ENCODE measurements at regions not wholly inside any gene's neighbourhood (a gene's known extent, or its start where the extent isn't known, plus 50 kb on each side); places are given as distances from the start of the nearest gene placed in this dataset.
"Not testable (repeated sequence)": the region's sequence is repeated elsewhere in the genome, so short reads cannot be mapped to it uniquely, and the experiment has no call there.

DNA sequence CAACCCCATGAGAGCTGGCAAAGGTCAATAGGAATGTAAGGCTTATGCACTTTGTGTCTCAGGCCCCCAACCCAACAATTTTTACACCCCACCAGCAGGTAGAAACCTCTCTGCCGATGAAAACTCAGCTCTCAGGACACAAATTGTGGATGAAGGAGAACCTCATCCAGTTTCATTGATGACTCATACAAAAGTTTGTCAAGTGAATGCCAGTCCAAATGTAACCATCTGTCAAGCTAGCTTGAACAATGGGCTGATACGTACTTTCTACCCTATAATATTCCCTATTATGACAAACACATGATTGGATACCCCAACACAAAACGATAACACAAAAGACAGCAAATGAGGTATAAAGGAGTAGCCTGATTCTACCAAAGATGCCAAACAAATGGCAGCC, 321.2 kb upstream of the TMEFF2 start:
- no peaks in the 10 kb centered on the region for H3K27me3 ChIP-seq
- no peaks in the 10 kb centered on the region for H3K36me3 ChIP-seq

DNA sequence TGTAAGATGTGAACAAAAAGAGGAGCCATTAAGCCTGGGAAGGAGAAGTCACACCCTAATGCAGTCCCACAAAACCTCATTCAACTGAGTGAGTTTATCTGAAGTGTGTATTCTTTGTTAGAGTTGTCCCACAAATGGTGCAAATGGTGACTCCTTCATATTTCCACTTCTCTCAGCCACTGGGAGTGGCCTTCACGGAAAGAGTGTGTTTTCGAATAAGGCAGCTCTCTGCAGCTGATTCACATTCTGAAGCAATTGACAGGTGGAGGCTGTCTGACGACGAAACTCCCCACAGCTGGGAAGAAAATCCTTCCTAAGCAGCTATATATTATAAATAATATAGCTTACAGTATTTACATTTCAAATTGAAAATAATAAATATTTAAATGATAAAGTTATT, 318.8 kb upstream of the TMEFF2 start:
- no peaks in the 10 kb centered on the region for H3K36me3 ChIP-seq
- H3K4me3 ChIP-seq, result no peak overlapping the region
- no peaks in the 10 kb centered on the region for H3K9me3 ChIP-seq
- H3K27me3 ChIP-seq, result no peaks in the 10 kb centered on the region
- WGBS, result 78% methylated on average over 4 of the region's 4 CpGs
- DNase-seq (ENCODE audit: low spot score in 2 of 2), result no peak
- H3K4me1 ChIP-seq, result no peaks in the 10 kb centered on the region
- H3K27ac ChIP-seq, result no peak overlapping the region
- TF ChIP-seq POLR2A (IDR thresholded peaks at IDR 0.05) (no peak), EP300 (IDR thresholded peaks at IDR 0.05) (no peak), POLR2AphosphoS5 (IDR thresholded peaks at IDR 0.05) (no peak)
- TF ChIP-seq, protein P1, sequence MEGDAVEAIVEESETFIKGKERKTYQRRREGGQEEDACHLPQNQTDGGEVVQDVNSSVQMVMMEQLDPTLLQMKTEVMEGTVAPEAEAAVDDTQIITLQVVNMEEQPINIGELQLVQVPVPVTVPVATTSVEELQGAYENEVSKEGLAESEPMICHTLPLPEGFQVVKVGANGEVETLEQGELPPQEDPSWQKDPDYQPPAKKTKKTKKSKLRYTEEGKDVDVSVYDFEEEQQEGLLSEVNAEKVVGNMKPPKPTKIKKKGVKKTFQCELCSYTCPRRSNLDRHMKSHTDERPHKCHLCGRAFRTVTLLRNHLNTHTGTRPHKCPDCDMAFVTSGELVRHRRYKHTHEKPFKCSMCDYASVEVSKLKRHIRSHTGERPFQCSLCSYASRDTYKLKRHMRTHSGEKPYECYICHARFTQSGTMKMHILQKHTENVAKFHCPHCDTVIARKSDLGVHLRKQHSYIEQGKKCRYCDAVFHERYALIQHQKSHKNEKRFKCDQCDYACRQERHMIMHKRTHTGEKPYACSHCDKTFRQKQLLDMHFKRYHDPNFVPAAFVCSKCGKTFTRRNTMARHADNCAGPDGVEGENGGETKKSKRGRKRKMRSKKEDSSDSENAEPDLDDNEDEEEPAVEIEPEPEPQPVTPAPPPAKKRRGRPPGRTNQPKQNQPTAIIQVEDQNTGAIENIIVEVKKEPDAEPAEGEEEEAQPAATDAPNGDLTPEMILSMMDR (IDR thresholded peaks at IDR 0.05), result no peak

More for the DNA sequence above, 321.2 kb upstream of the TMEFF2 start:
- TF ChIP-seq POLR2A (IDR thresholded peaks at IDR 0.05) (no peak), POLR2AphosphoS5 (IDR thresholded peaks at IDR 0.05) (no peak), EP300 (IDR thresholded peaks at IDR 0.05) (no peak)
- TF ChIP-seq, protein P1 (IDR thresholded peaks at IDR 0.05), result no peak
- no peaks in the 10 kb centered on the region for H3K4me1 ChIP-seq
- no peaks in the 10 kb centered on the region for H3K9me3 ChIP-seq
- WGBS, result 84% methylated on average over 3 of the region's 3 CpGs
- H3K27ac ChIP-seq, result no peak overlapping the region
- no peak overlapping the region for H3K4me3 ChIP-seq
- no peak for DNase-seq (ENCODE audit: low spot score in 2 of 2)

DNA sequence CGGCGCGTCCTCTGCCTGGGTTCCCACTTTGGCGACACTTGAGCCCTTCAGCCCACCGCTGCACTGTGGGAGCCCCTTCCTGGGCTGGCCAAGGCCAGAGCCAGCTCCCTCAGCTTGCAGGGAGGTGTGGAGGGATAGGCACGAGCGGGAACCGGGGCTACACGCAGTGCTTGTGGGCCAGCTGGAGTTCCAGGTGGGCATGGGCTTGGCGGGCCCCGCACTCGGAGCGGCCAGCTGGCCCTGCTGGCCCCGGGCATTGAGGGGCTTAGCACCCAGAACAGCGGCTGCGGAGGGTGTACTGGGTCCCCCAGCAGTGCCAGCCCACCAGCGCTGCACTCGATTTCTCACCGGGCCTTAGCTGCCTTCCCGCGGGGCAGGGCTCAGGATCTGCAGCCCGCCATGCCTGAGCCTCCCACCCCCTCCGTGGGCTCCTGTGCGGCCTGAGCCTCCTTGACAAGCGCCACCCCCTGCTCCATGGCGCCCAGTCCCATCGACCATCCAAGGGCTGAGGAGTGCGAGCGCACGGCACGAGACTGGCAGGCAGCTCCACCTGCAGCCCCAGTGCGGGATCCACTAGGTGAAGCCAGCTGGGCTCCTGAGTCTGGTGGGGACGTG, 313.2 kb upstream of the TMEFF2 start:
- 95% methylated on average over 8 of the region's 33 CpGs for WGBS
- H3K9me3 ChIP-seq; H3K4me1 ChIP-seq; H3K4me3 ChIP-seq; H3K27ac ChIP-seq; H3K27me3 ChIP-seq; DNase-seq (ENCODE audit: low spot score in 2 of 2); H3K36me3 ChIP-seq: not testable (repeated sequence)

DNA sequence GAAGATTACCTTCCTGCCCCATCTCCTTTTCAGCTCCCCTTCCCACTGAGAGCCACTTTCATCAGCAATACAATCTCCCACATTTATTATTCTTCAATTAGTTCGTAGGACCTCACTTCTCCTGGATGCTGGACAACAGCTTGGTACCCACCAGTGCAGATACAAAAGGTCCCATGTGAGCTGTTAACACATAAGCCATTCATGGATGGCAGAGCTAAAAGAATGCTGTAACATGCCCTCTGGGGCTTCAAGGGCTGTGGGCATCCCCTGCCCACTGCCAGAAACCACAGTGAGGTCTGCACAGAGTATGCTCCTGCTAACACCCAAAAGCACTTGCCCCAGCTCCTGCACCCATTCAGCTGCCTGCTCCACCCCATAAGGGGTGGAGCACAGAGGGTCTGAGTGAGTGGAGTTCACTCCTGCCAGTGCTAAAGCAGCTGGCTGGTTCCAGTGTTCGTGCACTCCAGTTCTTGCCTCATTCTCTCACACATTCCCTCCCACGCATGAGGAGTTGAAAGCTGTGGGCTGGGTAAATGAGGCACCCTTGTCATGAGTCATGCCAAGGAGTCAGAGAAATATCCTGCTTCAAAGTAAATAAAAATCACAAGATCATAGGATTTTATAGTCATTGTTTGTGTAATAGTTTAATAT, 305.9 kb upstream of the TMEFF2 start:
- no peak for TF ChIP-seq POLR2AphosphoS5 (IDR thresholded peaks at IDR 0.05)
- no peak for TF ChIP-seq POLR2A (IDR thresholded peaks at IDR 0.05)
- no peak for TF ChIP-seq EP300 (IDR thresholded peaks at IDR 0.05)
- TF ChIP-seq, protein P1 (IDR thresholded peaks at IDR 0.05), result no peak
- Histone ChIP-seq H3K4me1 (no peaks in the 10 kb centered on the region), H3K36me3 (no peaks in the 10 kb centered on the region), H3K27ac (no peak overlapping the region), H3K9me3 (no peaks in the 10 kb centered on the region), H3K27me3 (no peaks in the 10 kb centered on the region), H3K4me3 (no peak overlapping the region)
- WGBS, result 44% methylated on average over 3 of the region's 3 CpGs
- DNase-seq (ENCODE audit: low spot score in 2 of 2), result no peak

DNA sequence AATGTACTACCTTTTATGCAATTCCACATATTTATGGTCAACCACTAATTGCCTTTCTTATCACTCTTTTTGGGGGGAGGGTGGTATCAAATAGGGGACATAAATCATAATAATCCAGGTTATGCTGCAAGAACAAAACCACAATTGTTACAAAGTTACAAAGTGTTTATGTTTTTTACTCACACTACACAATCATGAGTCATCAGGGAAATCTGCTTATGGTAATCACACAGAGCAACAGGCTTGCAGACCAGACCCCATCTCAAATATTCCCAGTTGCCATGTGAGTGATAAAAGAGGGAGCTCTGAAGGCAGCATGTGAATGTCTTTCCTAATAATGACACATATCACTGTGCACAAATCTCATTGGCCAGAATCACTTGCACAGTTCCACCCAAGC, 304.7 kb upstream of the TMEFF2 start:
- H3K27me3 ChIP-seq, result no peaks in the 10 kb centered on the region
- H3K4me3 ChIP-seq, result no peak overlapping the region
- no peaks in the 10 kb centered on the region for H3K9me3 ChIP-seq
- H3K4me1 ChIP-seq, result no peaks in the 10 kb centered on the region
- TF ChIP-seq POLR2AphosphoS5 (IDR thresholded peaks at IDR 0.05) (no peak), POLR2A (IDR thresholded peaks at IDR 0.05) (no peak), EP300 (IDR thresholded peaks at IDR 0.05) (no peak)
- TF ChIP-seq, protein P1 (IDR thresholded peaks at IDR 0.05), result no peak
- no peak overlapping the region for H3K27ac ChIP-seq
- no peak for DNase-seq (ENCODE audit: low spot score in 2 of 2)
- no peaks in the 10 kb centered on the region for H3K36me3 ChIP-seq

All from suprapubic skin (tissue), 4 donors.